DND-41 (cell line): ENCODE measurements at regions not wholly inside any gene's neighbourhood (a gene's known extent, or its start where the extent isn't known, plus 50 kb on each side); places are given as distances from the start of the nearest gene placed in this dataset.

ENCODE experiments used
- EZH2 ChIP-seq: IDR thresholded peaks from 3 replicates; pipeline ENCODE4 v1.6.1; 2012; ENCODE audit warnings: borderline replicate concordance, low read depth, mild to moderate bottlenecking, moderate library complexity, low read length, inconsistent platforms; ENCODE audit not compliant: severe bottlenecking
- TF ChIP-seq, protein P1 (sequence below): IDR thresholded peaks from 2 replicates; pipeline ENCODE4 v1.5.1; 2012; ENCODE audit warnings: borderline replicate concordance, low read length, moderate library complexity, mild to moderate bottlenecking; ENCODE audit not compliant: poor library complexity, severe bottlenecking; ENCODE audit errors: extremely low read depth

DNA sequence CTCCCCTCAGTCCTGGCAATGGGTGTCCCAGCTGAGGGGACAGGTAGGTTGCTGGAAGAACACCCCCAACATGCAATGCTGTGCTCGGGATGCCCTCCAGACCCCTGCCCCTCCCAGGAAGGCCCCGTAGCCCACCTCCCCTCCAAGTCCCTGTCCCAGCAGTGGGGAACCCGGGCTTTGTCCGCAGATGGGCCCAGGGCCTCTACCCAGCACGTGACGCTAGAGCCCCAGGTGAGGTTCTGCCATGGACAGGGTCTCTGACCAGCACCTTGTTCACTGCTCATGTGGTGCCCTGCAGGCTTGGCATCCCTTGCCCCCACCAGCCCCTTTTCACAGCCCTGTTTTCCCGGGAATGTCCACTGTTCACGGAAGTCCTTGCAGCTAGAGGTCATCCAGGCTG lies 220.0 kb upstream of the SGCG start:
- TF ChIP-seq, protein P1, sequence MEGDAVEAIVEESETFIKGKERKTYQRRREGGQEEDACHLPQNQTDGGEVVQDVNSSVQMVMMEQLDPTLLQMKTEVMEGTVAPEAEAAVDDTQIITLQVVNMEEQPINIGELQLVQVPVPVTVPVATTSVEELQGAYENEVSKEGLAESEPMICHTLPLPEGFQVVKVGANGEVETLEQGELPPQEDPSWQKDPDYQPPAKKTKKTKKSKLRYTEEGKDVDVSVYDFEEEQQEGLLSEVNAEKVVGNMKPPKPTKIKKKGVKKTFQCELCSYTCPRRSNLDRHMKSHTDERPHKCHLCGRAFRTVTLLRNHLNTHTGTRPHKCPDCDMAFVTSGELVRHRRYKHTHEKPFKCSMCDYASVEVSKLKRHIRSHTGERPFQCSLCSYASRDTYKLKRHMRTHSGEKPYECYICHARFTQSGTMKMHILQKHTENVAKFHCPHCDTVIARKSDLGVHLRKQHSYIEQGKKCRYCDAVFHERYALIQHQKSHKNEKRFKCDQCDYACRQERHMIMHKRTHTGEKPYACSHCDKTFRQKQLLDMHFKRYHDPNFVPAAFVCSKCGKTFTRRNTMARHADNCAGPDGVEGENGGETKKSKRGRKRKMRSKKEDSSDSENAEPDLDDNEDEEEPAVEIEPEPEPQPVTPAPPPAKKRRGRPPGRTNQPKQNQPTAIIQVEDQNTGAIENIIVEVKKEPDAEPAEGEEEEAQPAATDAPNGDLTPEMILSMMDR: no peak
- no peak for TF ChIP-seq EZH2
